ENCODE measurements at regions not wholly inside any gene's neighbourhood (a gene's known extent, or its start where the extent isn't known, plus 50 kb on each side); places are given as distances from the start of the nearest gene placed in this dataset.
"Not testable (repeated sequence)": the region's sequence is repeated elsewhere in the genome, so short reads cannot be mapped to it uniquely, and the experiment has no call there.

GRCh38 chr10:124262234-124262865 lies 156.4 kb downstream of the OAT start:
- no peak for DNase-seq

- DNase-seq, result no peak
Observed at GRCh38 chr10:124259139-124259825, 159.4 kb downstream of the OAT start.

- DNase-seq, result no peak
Observed at GRCh38 chr10:124257781-124258180, 160.9 kb downstream of the OAT start.

GRCh38 chr10:124256151-124256550 lies 162.6 kb downstream of the OAT start:
- DNase-seq, result no peak

GRCh38 chr10:124255556-124255955 lies 162.2 kb upstream of the CHST15 start:
- DNase-seq, result no peak

- no peak for DNase-seq
Observed at GRCh38 chr10:124254490-124254889, 161.1 kb upstream of the CHST15 start.

GRCh38 chr10:124253006-124253405 lies 159.6 kb upstream of the CHST15 start:
- no peak for DNase-seq

GRCh38 chr10:124252097-124252715 lies 158.8 kb upstream of the CHST15 start:
- DNase-seq, result no peak

GRCh38 chr10:124251317-124252065 lies 158.1 kb upstream of the CHST15 start:
- no peak for DNase-seq

- DNase-seq, result no peak
Observed at GRCh38 chr10:124250506-124250905, 157.1 kb upstream of the CHST15 start.

GRCh38 chr10:124249812-124250432 lies 156.5 kb upstream of the CHST15 start:
- DNase-seq, result no peak

GRCh38 chr10:124249196-124249595 lies 155.8 kb upstream of the CHST15 start:
- DNase-seq, result no peak

GRCh38 chr10:124248056-124249045 lies 155.0 kb upstream of the CHST15 start:
- no peak for DNase-seq

GRCh38 chr10:124245806-124246440 lies 152.5 kb upstream of the CHST15 start:
- DNase-seq, result no peak

GRCh38 chr10:124245191-124245590 lies 151.8 kb upstream of the CHST15 start:
- DNase-seq, result no peak

GRCh38 chr10:124244256-124244877 lies 151.0 kb upstream of the CHST15 start:
- no peak for DNase-seq

GRCh38 chr10:124243702-124244121 lies 150.3 kb upstream of the CHST15 start:
- DNase-seq, result no peak

- DNase-seq, result no peak
Observed at GRCh38 chr10:124242791-124243190, 149.4 kb upstream of the CHST15 start.

- DNase-seq, result no peak
Observed at GRCh38 chr10:124242365-124242764, 149.0 kb upstream of the CHST15 start.

- DNase-seq, result not testable (repeated sequence)
Observed at GRCh38 chr10:124241510-124241909, 148.1 kb upstream of the CHST15 start.

- DNase-seq, result no peak
Observed at GRCh38 chr10:124240839-124241291, 147.5 kb upstream of the CHST15 start.
